Liver (tissue), 8 donors: ENCODE measurements at regions not wholly inside any gene's neighbourhood (a gene's known extent, or its start where the extent isn't known, plus 50 kb on each side); places are given as distances from the start of the nearest gene placed in this dataset.

Experiments
- DNase-seq: peaks from one replicate; pipeline ENCODE4 v3.0.0-alpha.2; 2017; ENCODE audit warnings: low spot score
- H3K27ac ChIP-seq, 2 donors: one replicate each; pipeline ENCODE4 v1.7.0; 2013; ENCODE audit warnings: inconsistent platforms in 2 of 2, low read length in 2 of 2, control low read depth in 1 of 2, low read depth in 1 of 2, mild to moderate bottlenecking in 1 of 2
- H3K27me3 ChIP-seq, 4 donors: one replicate each; pipeline versions ENCODE4 v1.6.1 to v1.7.0; 2013; ENCODE audit warnings: low read length in 3 of 4, inconsistent platforms in 1 of 4, mild to moderate bottlenecking in 1 of 4, moderate library complexity in 1 of 4; ENCODE audit not compliant: control insufficient read depth in 4 of 4, insufficient read depth in 4 of 4
- H3K36me3 ChIP-seq, 4 donors: one replicate each; pipeline versions ENCODE4 v1.6.1 to v1.7.0; 2013; ENCODE audit warnings: low read length in 3 of 4, mild to moderate bottlenecking in 3 of 4, low read depth in 1 of 4, moderate library complexity in 1 of 4; ENCODE audit not compliant: control insufficient read depth in 4 of 4, insufficient read depth in 3 of 4
- H3K4me1 ChIP-seq, 4 donors: one replicate each; pipeline versions ENCODE4 v1.6.1 to v1.7.0; 2013; ENCODE audit warnings: low read length in 3 of 4, mild to moderate bottlenecking in 3 of 4, moderate library complexity in 1 of 4; ENCODE audit not compliant: control insufficient read depth in 4 of 4, insufficient read depth in 4 of 4
- H3K4me3 ChIP-seq, 3 donors: one replicate each; pipeline versions ENCODE4 v1.6.1 to v1.7.0; 2013; ENCODE audit warnings: low read length in 3 of 3, control low read depth in 1 of 3, low read depth in 1 of 3, mild to moderate bottlenecking in 1 of 3
- H3K9ac ChIP-seq, 2 donors: one replicate each; pipeline ENCODE4 v1.7.0; 2013; ENCODE audit warnings: low read length in 2 of 2, mild to moderate bottlenecking in 2 of 2, moderate library complexity in 2 of 2, control low read depth in 1 of 2, low read depth in 1 of 2
- H3K9me3 ChIP-seq, 4 donors: one replicate each; pipeline versions ENCODE4 v1.6.1 to v1.7.0; 2013; ENCODE audit warnings: low read length in 3 of 4; ENCODE audit not compliant: control insufficient read depth in 4 of 4
- CTCF ChIP-seq: fragments of 150-350 bp; IDR thresholded peaks from 2 replicates; pipeline ENCODE4 v1.5.1; 2017; ENCODE audit warnings: improper control_type of control experiment, low read depth, low read length; ENCODE audit not compliant: missing input control
- FOXA2 ChIP-seq: IDR thresholded peaks from 2 replicates; pipeline ENCODE4 v1.6.1; 2016; ENCODE audit warnings: antibody characterized with exemption
- GABPA ChIP-seq, 2 donors: IDR thresholded peaks in 1 of 2; conservative IDR thresholded peaks in 1 of 2; 2 replicates each; pipeline ENCODE4 v1.6.1; 2016; ENCODE audit warnings: antibody characterized with exemption in 2 of 2, mild to moderate bottlenecking in 1 of 2, moderate library complexity in 1 of 2
- JUND ChIP-seq, 2 donors: IDR thresholded peaks; 2 replicates each; pipeline ENCODE4 v1.6.1; 2016; ENCODE audit warnings: antibody characterized with exemption in 2 of 2
- RAD21 ChIP-seq, 2 donors: IDR thresholded peaks; 2 replicates each; pipeline ENCODE4 v1.6.1; 2016; ENCODE audit warnings: antibody characterized with exemption in 2 of 2, mild to moderate bottlenecking in 2 of 2
- SP1 ChIP-seq: IDR thresholded peaks from 2 replicates; pipeline ENCODE4 v1.6.1; 2018; ENCODE audit warnings: antibody characterized with exemption, mild to moderate bottlenecking
- YY1 ChIP-seq: IDR thresholded peaks from 2 replicates; pipeline ENCODE4 v1.6.1; 2016; ENCODE audit warnings: antibody characterized with exemption, mild to moderate bottlenecking
- ZBTB33 ChIP-seq: IDR thresholded peaks from 2 replicates; pipeline ENCODE4 v1.6.1; 2016; ENCODE audit warnings: antibody characterized with exemption
- WGBS: extraction: QIAGEN DNeasy Blood & Tissue Kit; methylation state at CpG from one replicate; pipeline ENCODE4 v1.1.7; 2013; 5-methylcytosine and 5-hydroxymethylcytosine counted together
- TF ChIP-seq, protein P1 (sequence below): IDR thresholded peaks from 2 replicates; pipeline ENCODE4 v1.6.1; 2016; ENCODE audit warnings: antibody characterized with exemption, mild to moderate bottlenecking
- TF ChIP-seq, protein P2 (sequence below): IDR thresholded peaks from 2 replicates; pipeline ENCODE4 v1.6.1; 2016; ENCODE audit warnings: antibody characterized with exemption
- donor health status: healthy.
- donor health status: healthy.
- donor health status: healthy.
- donor health status: healthy.
- donor health status: healthy.

DNA sequence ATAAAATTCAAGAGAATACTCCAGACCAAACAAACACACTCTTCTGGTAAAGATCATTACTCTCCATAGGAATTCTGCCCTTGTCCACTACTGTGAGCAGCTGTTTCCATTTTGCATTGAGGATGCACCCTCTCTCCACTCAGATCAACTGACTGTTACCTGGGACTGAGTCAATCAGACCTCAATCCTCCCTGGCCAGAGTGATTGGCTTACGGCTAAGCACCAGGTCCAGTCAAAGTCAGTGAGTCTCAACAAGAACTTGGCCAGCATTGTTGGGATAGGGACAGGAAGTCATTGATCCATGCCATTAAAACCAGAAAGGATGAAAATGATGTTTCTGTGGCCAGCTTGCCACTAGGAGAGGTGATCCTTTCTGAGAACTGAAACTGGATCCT lies 79.7 kb downstream of the WNT5A start:
- H3K36me3 ChIP-seq = no peaks in the 10 kb centered on the region
- H3K27ac ChIP-seq = no peak overlapping the region
- peaks cover 2 to 4% (median 3%) of the 10 kb centered on the region in 4 donors for H3K9me3 ChIP-seq
- DNase-seq = no peak
- H3K4me1 ChIP-seq = peaks cover 8 to 10% (median 9%) of the 10 kb centered on the region in 4 donors
- no peak overlapping the region for H3K9ac ChIP-seq
- 97% methylated on average over 1 of the region's 1 CpG for WGBS
- H3K27me3 ChIP-seq = no peaks in the 10 kb centered on the region
- H3K4me3 ChIP-seq = no peak overlapping the region
- no peak for TF ChIP-seq FOXA2
- no peak for TF ChIP-seq RAD21 (IDR thresholded peaks at IDR 0.05)

GRCh38 chr3:55406696-55407425 lies 80.2 kb downstream of the WNT5A start:
- WGBS = 83% methylated on average over 2 of the region's 2 CpGs
- Histone ChIP-seq H3K9me3 (peaks cover 2 to 4% (median 3%) of the 10 kb centered on the region in 4 donors), H3K27me3 (no peaks in the 10 kb centered on the region), H3K4me1 (peaks cover 8 to 10% (median 10%) of the 10 kb centered on the region in 4 donors), H3K4me3 (no peak overlapping the region), H3K9ac (no peak overlapping the region), H3K27ac (no peak overlapping the region), H3K36me3 (no peaks in the 10 kb centered on the region)
- DNase-seq = no peak
- TF ChIP-seq CTCF = no peak
- TF ChIP-seq, protein P1, sequence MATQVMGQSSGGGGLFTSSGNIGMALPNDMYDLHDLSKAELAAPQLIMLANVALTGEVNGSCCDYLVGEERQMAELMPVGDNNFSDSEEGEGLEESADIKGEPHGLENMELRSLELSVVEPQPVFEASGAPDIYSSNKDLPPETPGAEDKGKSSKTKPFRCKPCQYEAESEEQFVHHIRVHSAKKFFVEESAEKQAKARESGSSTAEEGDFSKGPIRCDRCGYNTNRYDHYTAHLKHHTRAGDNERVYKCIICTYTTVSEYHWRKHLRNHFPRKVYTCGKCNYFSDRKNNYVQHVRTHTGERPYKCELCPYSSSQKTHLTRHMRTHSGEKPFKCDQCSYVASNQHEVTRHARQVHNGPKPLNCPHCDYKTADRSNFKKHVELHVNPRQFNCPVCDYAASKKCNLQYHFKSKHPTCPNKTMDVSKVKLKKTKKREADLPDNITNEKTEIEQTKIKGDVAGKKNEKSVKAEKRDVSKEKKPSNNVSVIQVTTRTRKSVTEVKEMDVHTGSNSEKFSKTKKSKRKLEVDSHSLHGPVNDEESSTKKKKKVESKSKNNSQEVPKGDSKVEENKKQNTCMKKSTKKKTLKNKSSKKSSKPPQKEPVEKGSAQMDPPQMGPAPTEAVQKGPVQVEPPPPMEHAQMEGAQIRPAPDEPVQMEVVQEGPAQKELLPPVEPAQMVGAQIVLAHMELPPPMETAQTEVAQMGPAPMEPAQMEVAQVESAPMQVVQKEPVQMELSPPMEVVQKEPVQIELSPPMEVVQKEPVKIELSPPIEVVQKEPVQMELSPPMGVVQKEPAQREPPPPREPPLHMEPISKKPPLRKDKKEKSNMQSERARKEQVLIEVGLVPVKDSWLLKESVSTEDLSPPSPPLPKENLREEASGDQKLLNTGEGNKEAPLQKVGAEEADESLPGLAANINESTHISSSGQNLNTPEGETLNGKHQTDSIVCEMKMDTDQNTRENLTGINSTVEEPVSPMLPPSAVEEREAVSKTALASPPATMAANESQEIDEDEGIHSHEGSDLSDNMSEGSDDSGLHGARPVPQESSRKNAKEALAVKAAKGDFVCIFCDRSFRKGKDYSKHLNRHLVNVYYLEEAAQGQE = no peak
- TF ChIP-seq, protein P2, sequence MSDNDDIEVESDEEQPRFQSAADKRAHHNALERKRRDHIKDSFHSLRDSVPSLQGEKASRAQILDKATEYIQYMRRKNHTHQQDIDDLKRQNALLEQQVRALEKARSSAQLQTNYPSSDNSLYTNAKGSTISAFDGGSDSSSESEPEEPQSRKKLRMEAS = no peak
- TF ChIP-seq YY1 = no peak
- TF ChIP-seq GABPA (IDR thresholded peaks at IDR 0.05 in 1 of 2, conservative IDR thresholded peaks at IDR 0.05 in 1 of 2) = no peak
- TF ChIP-seq JUND (IDR thresholded peaks at IDR 0.05) = no peak
- TF ChIP-seq SP1 = no peak
- TF ChIP-seq ZBTB33 = no peak
